ENCODE measurements at regions not wholly inside any gene's neighbourhood (a gene's known extent, or its start where the extent isn't known, plus 50 kb on each side); places are given as distances from the start of the nearest gene placed in this dataset.

DNA sequence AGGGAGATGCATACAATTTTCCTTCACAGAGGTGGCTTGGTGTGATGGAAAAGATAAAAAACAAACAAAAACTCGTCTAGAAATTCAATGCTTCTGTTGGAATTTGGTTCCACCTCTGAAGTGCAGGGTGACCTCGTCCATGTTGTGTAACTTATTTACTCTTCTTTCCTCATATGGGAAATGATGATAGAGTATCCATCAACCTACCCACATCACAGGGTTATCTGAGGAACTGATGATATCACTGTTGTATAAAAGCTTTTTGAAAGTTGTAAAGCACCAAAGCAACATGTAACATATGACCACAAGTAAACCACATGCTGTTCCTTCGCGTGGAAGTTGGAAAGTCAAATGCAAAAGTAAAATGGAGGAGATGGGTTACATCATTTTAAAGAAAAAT, 212.0 kb upstream of the SGK1 start:
- Mint-ChIP-seq H3K4me1 (peaks cover 29% of the 10 kb centered on the region), H3K27ac (no peak overlapping the region), H3K9me3 (peaks cover 2% of the 10 kb centered on the region), H3K4me3 (no peak overlapping the region), H3K36me3 (ENCODE audit: low read depth) (no peaks in the 10 kb centered on the region), H3K27me3 (no peaks in the 10 kb centered on the region)
- ChIA-PET POLR2A (no interaction called here), CTCF (interaction anchor here (1.4 kb wide), 1 partner anchor 27 kb away, joined by 3 read pairs; no protein-coding TSS in a partner anchor)
- DNase-seq, result peak; percentile 22

- CTCF ChIA-PET, result interaction anchor here (0.6 kb wide), 1 partner anchor 9 kb away, joined by 3 read pairs; no protein-coding TSS in a partner anchor
- no peak for DNase-seq
- peaks cover 24% of the 10 kb centered on the region for H3K4me1 Mint-ChIP-seq
- no peaks in the 10 kb centered on the region for H3K36me3 Mint-ChIP-seq (ENCODE audit: low read depth)
- no peak overlapping the region for H3K27ac Mint-ChIP-seq
- no peaks in the 10 kb centered on the region for H3K27me3 Mint-ChIP-seq
- peaks cover 2% of the 10 kb centered on the region for H3K9me3 Mint-ChIP-seq
- POLR2A ChIA-PET, result interaction anchor here (0.6 kb wide), 1 partner anchor 141 kb away, joined by 4 read pairs; no protein-coding TSS in a partner anchor
- no peak overlapping the region for H3K4me3 Mint-ChIP-seq
Measured at GRCh38 chr6:134529305-134529704, 211.4 kb upstream of the SGK1 start.

GRCh38 chr6:134527108-134527787, 209.3 kb upstream of the SGK1 start:
- H3K4me3 Mint-ChIP-seq, result no peak overlapping the region
- CTCF ChIA-PET, result interaction anchor here (1.0 kb wide), 1 partner anchor 24 kb away, joined by 3 read pairs; no protein-coding TSS in a partner anchor
- no peak overlapping the region for H3K27ac Mint-ChIP-seq
- no peaks in the 10 kb centered on the region for H3K27me3 Mint-ChIP-seq
- no peaks in the 10 kb centered on the region for H3K36me3 Mint-ChIP-seq (ENCODE audit: low read depth)
- H3K9me3 Mint-ChIP-seq, result peaks cover 2% of the 10 kb centered on the region
- POLR2A ChIA-PET, result no interaction called here
- DNase-seq, result no peak
- peaks cover 26% of the 10 kb centered on the region for H3K4me1 Mint-ChIP-seq

- H3K4me3 Mint-ChIP-seq, result no peak overlapping the region
- H3K36me3 Mint-ChIP-seq (ENCODE audit: low read depth), result no peaks in the 10 kb centered on the region
- peaks cover 21% of the 10 kb centered on the region for H3K4me1 Mint-ChIP-seq
- DNase-seq, result no peak
- H3K9me3 Mint-ChIP-seq, result peaks cover 2% of the 10 kb centered on the region
- ChIA-PET CTCF (interaction anchor here (1.3 to 1.7 kb wide), 2 partner anchors 10 to 12 kb away, joined by 3 to 4 read pairs; no protein-coding TSS in a partner anchor), POLR2A (no interaction called here)
- no peaks in the 10 kb centered on the region for H3K27me3 Mint-ChIP-seq
- H3K27ac Mint-ChIP-seq, result no peak overlapping the region
Measured at GRCh38 chr6:134525190-134525868, 207.4 kb upstream of the SGK1 start.

DNA sequence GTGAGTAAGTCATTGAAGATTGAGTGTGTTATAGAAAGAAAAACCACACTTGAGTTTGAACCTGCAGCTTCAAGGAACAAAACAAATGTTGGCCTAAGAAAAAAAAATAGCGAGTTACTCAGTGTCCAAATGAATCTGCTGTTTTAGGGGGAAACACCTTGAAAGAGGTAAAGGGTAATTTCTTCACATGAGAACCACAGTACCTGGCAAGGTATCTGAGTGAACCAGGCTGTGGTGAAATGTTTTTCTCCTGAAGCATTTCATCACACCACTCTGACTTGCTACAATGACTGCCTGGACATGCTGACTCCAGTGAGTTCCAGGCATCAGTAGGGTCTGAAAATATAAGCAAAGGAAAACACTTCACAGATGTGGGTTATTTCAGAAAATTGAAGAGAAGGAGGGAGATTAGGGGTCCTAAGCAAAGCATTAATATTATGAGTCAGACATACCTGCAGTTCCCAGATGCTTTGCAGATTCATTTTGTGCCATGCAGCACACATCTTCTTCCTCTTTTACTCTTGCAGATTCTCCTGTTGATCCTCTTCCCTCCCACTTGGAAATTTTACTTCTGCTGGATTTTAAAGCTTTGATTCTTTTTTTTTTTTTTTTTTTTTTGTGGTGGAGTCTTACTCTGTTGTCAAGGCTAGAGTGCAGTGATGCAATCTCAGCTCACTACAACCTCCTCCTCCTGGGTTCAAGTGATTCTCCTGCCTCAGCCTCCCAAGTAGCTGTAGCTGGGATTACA, 206.2 kb upstream of the SGK1 start:
- peaks cover 2% of the 10 kb centered on the region for H3K36me3 Mint-ChIP-seq (ENCODE audit: low read depth)

DNA sequence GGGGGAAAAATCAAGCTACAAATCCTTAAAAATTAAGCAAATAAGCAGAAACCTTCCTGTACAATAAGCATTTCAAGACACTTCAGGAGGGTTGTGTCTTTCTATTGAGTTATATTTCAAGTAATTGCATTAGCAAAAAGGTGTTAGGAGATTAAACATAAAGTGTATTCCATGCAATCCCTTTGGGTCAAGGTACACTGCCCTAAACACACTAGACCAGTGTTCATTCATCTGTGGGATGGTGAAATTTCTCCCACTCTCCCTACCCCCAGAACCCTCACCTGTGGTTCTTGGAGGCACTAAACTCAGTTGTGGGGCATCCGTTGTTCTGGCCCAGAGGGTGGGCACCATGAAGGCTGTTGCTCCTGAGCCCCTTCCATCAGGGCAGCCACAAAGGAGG, 205.1 kb upstream of the SGK1 start:
- CTCF ChIA-PET, result interaction anchor here (1.7 kb wide), 1 partner anchor 9 kb away, joined by 5 read pairs; no protein-coding TSS in a partner anchor
- H3K9me3 Mint-ChIP-seq, result no peaks in the 10 kb centered on the region
- H3K36me3 Mint-ChIP-seq (ENCODE audit: low read depth), result peaks cover 2% of the 10 kb centered on the region
- H3K27ac Mint-ChIP-seq, result no peak overlapping the region
- H3K27me3 Mint-ChIP-seq, result no peaks in the 10 kb centered on the region
- peaks cover 27% of the 10 kb centered on the region for H3K4me1 Mint-ChIP-seq
- no peak overlapping the region for H3K4me3 Mint-ChIP-seq
- DNase-seq, result no peak
- POLR2A ChIA-PET, result no interaction called here

More for the DNA sequence above, 206.2 kb upstream of the SGK1 start:
- CTCF ChIA-PET, result interaction anchor here (1.3 to 1.7 kb wide), 3 partner anchors 8 to 11 kb away, joined by 3 to 5 read pairs (median 4); no protein-coding TSS in a partner anchor
- H3K27me3 Mint-ChIP-seq, result no peaks in the 10 kb centered on the region
- H3K27ac Mint-ChIP-seq, result no peak overlapping the region
- POLR2A ChIA-PET, result no interaction called here
- no peak for DNase-seq
- H3K4me3 Mint-ChIP-seq, result no peak overlapping the region
- H3K4me1 Mint-ChIP-seq, result peaks cover 22% of the 10 kb centered on the region
- no peaks in the 10 kb centered on the region for H3K9me3 Mint-ChIP-seq

- H3K36me3 Mint-ChIP-seq (ENCODE audit: low read depth), result peaks cover 2% of the 10 kb centered on the region
- DNase-seq, result no peak
- H3K9me3 Mint-ChIP-seq, result no peaks in the 10 kb centered on the region
- peaks cover 27% of the 10 kb centered on the region for H3K4me1 Mint-ChIP-seq
- H3K27ac Mint-ChIP-seq, result no peak overlapping the region
- POLR2A ChIA-PET, result no interaction called here
- CTCF ChIA-PET, result interaction anchor here (0.6 to 1.0 kb wide), 2 partner anchors 128 to 363 kb away, joined by 3 to 6 read pairs; no protein-coding TSS in a partner anchor
- H3K4me3 Mint-ChIP-seq, result no peak overlapping the region
- no peaks in the 10 kb centered on the region for H3K27me3 Mint-ChIP-seq
Measured at GRCh38 chr6:134521116-134521501, 203.2 kb upstream of the SGK1 start.

DNA sequence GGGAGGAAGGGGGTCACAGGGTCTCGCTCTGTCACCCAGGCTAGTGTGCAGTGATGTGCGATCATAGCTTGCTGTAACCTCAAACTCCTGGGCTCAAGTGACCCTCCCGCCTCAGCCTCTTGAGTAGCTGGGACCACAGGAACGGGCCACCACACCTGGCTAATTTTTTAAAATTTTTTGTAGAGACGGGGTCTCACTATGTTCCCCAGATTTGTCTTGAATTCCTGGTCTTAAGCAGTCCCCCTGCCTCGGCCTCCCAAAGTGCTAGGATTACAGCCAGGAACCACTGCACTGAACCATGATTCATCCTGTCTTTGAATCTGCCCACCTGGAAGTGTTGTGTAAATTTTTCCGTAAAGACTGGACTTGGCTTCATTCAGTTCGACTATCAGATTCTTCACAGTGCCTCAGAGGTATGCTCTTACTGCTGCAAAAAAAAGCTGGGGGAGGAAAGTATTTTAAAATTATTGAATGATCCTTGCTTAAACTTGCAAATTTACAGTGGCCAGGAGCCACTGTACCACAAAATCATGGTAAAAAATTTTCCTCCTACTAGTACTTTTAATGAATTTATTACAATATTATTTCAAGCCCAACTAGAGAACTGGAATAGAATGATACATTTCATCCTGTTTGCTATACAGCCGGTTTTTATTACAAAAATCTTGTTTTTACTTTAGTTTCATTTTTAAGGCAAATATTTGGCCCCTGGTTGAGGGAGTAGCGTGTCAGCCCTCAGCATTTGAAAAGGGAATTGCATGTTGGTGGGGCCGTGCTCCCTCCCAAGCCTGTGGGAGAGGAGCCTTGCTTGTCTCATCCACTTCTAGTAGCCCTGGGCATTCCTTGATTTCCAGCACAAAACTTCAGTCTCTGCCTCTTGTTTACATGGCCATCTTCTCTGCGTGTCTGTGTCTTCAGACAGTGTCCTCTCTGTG, 202.5 kb upstream of the SGK1 start:
- ChIA-PET CTCF (interaction anchor here (0.6 to 1.5 kb wide), 8 partner anchors 8 to 1792 kb away, joined by 3 to 5 read pairs (median 4); no protein-coding TSS in a partner anchor), POLR2A (no interaction called here)
- H3K27ac Mint-ChIP-seq, result peak overlapping the region; percentile 87
- no peaks in the 10 kb centered on the region for H3K9me3 Mint-ChIP-seq
- no peaks in the 10 kb centered on the region for H3K27me3 Mint-ChIP-seq
- H3K4me3 Mint-ChIP-seq, result no peak overlapping the region
- H3K36me3 Mint-ChIP-seq (ENCODE audit: low read depth), result peaks cover 2% of the 10 kb centered on the region
- DNase-seq, result no peak
- peaks cover 27% of the 10 kb centered on the region for H3K4me1 Mint-ChIP-seq

DNA sequence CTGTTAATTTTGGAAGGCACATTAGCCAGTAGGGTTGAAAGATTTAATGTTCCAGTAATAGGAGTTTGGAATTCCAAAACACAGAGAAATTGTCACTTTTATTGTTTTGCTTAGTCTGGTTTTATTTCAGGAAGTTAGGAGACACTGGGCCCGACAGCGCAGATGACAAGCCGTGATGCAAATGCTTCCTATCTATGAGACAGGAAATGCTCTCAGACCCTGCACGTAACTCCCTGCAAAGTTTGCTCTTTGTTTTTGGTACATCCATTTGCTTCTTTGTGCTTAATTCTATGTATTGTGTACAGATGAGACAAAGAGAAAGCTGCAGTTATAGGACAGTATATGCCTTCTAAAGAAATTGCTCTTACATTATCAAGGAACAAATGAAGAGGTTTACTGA, 201.6 kb upstream of the SGK1 start:
- Mint-ChIP-seq H3K36me3 (ENCODE audit: low read depth) (peaks cover 2% of the 10 kb centered on the region), H3K27me3 (no peaks in the 10 kb centered on the region), H3K27ac (peak overlapping the region; percentile 87), H3K4me1 (peaks cover 27% of the 10 kb centered on the region), H3K4me3 (peak overlapping the region; percentile 6), H3K9me3 (no peaks in the 10 kb centered on the region)
- POLR2A ChIA-PET, result no interaction called here
- CTCF ChIA-PET, result interaction anchor here (0.6 to 1.5 kb wide), 8 partner anchors 9 to 1791 kb away, joined by 3 to 5 read pairs (median 4); no protein-coding TSS in a partner anchor
- DNase-seq, result peak; percentile 54

- CTCF ChIA-PET, result no interaction called here
- Mint-ChIP-seq H3K9me3 (no peaks in the 10 kb centered on the region), H3K27me3 (no peaks in the 10 kb centered on the region), H3K27ac (no peak overlapping the region), H3K4me3 (no peak overlapping the region), H3K36me3 (ENCODE audit: low read depth) (peaks cover 2% of the 10 kb centered on the region), H3K4me1 (peaks cover 21% of the 10 kb centered on the region)
- POLR2A ChIA-PET, result no interaction called here
- no peak for DNase-seq
Measured at GRCh38 chr6:134517868-134518267, 200.0 kb upstream of the SGK1 start.

DNA sequence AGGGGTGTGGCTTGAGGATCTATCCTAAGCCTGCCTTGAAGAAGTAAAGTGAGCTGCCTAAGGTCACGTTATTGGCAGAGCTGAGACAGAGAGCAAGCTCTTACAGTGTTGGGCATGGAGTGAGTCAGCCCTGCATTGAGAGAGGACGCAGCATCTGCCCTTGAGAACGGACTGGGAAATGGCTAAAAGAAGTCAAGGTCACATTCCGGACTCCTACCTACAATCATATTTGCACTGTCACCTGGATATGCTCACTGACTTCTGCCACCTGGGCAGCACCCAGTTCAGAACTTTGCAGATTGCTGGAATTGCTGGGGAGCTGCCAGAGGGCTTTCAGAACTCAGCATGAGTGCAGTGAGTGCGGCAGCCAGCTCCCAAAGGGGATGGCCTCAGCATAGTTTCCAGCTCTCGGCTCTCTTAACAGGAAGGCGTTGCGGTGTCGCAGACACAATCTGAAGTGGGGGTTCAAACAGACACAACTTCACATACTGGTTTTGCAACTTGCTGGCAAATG, 199.3 kb upstream of the SGK1 start:
- POLR2A ChIA-PET, result interaction anchor here (0.6 kb wide), 1 partner anchor 981 kb away, joined by 3 read pairs; no protein-coding TSS in a partner anchor
- Mint-ChIP-seq H3K4me1 (peaks cover 21% of the 10 kb centered on the region), H3K4me3 (no peak overlapping the region), H3K27me3 (no peaks in the 10 kb centered on the region), H3K36me3 (ENCODE audit: low read depth) (peaks cover 2% of the 10 kb centered on the region), H3K27ac (no peak overlapping the region), H3K9me3 (no peaks in the 10 kb centered on the region)
- DNase-seq, result no peak
- CTCF ChIA-PET, result no interaction called here

DNA sequence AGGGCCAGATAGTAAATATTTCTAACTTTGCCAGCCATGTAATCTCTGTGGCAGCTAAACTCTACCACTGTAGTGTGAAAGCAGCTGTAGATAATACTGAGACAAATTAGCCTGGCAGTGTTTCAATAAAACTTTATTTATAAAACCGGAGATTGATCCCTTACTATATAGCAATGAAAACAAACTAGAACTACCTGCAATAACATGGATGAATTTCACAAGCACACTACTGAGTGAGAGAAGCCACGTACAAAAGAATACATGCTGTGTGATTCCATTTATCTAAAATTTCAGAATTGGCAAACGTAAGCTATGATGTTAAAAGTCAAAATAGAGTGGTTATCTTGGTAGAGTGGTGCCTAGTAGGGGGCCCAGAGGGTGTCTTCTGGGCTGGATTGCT, 198.7 kb upstream of the SGK1 start:
- H3K36me3 Mint-ChIP-seq (ENCODE audit: low read depth), result peaks cover 2% of the 10 kb centered on the region

More for the DNA sequence above, 198.7 kb upstream of the SGK1 start:
- Mint-ChIP-seq H3K9me3 (no peaks in the 10 kb centered on the region), H3K27me3 (no peaks in the 10 kb centered on the region), H3K27ac (no peak overlapping the region), H3K4me3 (no peak overlapping the region), H3K4me1 (peaks cover 21% of the 10 kb centered on the region)
- POLR2A ChIA-PET, result interaction anchor here (0.6 kb wide), 1 partner anchor 982 kb away, joined by 3 read pairs; no protein-coding TSS in a partner anchor
- no peak for DNase-seq
- CTCF ChIA-PET, result no interaction called here

Measured in activated CD4-positive, alpha-beta T cell treated with anti-CD3 and anti-CD28 coated beads, Interleukin-2, amount 10 ng/mL, durations not matched to agents 7 days and 5 days (primary cell).